Endodermal cell (in vitro differentiated cells): ENCODE measurements at regions not wholly inside any gene's neighbourhood (a gene's known extent, or its start where the extent isn't known, plus 50 kb on each side); places are given as distances from the start of the nearest gene placed in this dataset.

Experiments used
- DNase-seq: peaks from one replicate; pipeline ENCODE4 v3.0.0-alpha.2; 2017
- H3K27ac ChIP-seq: 2 replicates; pipeline ENCODE4 v1.5.1; 2013; ENCODE audit warnings: mild to moderate bottlenecking, low read depth, low read length, moderate library complexity
- H3K27me3 ChIP-seq: 2 replicates; pipeline ENCODE4 v1.6.1; 2013; ENCODE audit warnings: mild to moderate bottlenecking, low read length, moderate library complexity; ENCODE audit not compliant: insufficient read depth, control insufficient read depth, poor library complexity, severe bottlenecking
- H3K36me3 ChIP-seq: 2 replicates; pipeline ENCODE4 v1.7.0; 2013; ENCODE audit warnings: mild to moderate bottlenecking, low read length, moderate library complexity; ENCODE audit not compliant: control insufficient read depth, insufficient read depth
- H3K4me1 ChIP-seq: one replicate; pipeline ENCODE4 v1.7.0; 2013; ENCODE audit warnings: low read length; ENCODE audit not compliant: control insufficient read depth, insufficient read depth
- H3K4me3 ChIP-seq: 2 replicates; pipeline ENCODE4 v1.5.1; 2013; ENCODE audit warnings: mild to moderate bottlenecking, low read length, moderate library complexity
- H3K9ac ChIP-seq: 2 replicates; pipeline ENCODE4 v1.6.1; 2013; ENCODE audit warnings: mild to moderate bottlenecking, low read length, moderate library complexity; ENCODE audit not compliant: poor library complexity, severe bottlenecking; ENCODE audit errors: extremely low read depth
- H3K9me3 ChIP-seq: 2 replicates; pipeline ENCODE4 v1.6.1; 2013; ENCODE audit warnings: mild to moderate bottlenecking, low read length, moderate library complexity; ENCODE audit not compliant: control insufficient read depth
- H3K27ac Mint-ChIP-seq: 2 replicates; pipeline ENCODE4 v1.8.0; 2020; ENCODE audit warnings: mixed read lengths
- H3K27me3 Mint-ChIP-seq: 2 replicates; pipeline ENCODE4 v1.8.0; 2021; ENCODE audit warnings: mild to moderate bottlenecking, mixed read lengths; ENCODE audit not compliant: insufficient read depth
- H3K36me3 Mint-ChIP-seq: 2 replicates; pipeline ENCODE4 v1.8.0; 2020; ENCODE audit warnings: low read depth, mixed read lengths
- H3K4me1 Mint-ChIP-seq: 2 replicates; pipeline ENCODE4 v1.8.0; 2020; ENCODE audit warnings: mixed read lengths
- H3K4me3 Mint-ChIP-seq: 2 replicates; pipeline ENCODE4 v1.8.0; 2020; ENCODE audit warnings: mild to moderate bottlenecking, moderate library complexity, mixed read lengths
- H3K9me3 Mint-ChIP-seq: 2 replicates; pipeline ENCODE4 v1.8.0; 2020; ENCODE audit warnings: mild to moderate bottlenecking, mixed read lengths
- WGBS, 2 experiments: methylation state at CpG; one replicate each; pipeline versions ENCODE4 v1.1.5 to v1.1.7; 2013; ENCODE audit warnings: missing lambda C conversion rate in 2 of 2, mixed read lengths in 1 of 2; ENCODE audit not compliant: insufficient coverage in 1 of 2, insufficient read length in 1 of 2; 5-methylcytosine and 5-hydroxymethylcytosine counted together
- TF ChIP-seq, protein P1 (sequence below): fragments of 200-600 bp; sonication (generic); conservative IDR thresholded peaks from 2 replicates; pipeline ENCODE4 v1.5.0; 2021; ENCODE audit warnings: antibody characterized with exemption, mild to moderate bottlenecking

DNA sequence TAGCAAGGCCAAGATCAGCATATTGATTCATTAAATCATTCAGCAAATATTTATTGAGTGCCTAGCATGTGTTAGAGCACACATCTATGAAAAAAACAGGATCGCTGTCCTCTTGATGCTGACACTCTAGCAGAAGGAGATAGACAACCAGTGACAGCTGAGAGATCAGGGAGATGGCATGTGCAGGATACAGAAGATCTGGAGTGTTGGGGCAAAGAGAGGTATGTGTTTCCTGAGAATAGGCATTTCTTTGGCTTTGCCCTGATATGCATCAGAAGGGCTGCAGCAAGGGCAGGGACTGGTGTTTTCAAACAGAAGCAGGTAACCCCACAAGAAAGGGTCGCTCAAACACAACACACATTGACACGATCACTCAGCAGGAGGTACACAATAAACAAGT lies 423.4 kb downstream of the FOXO1 start:
- Histone ChIP-seq H3K9ac (no peak overlapping the region), H3K27ac (no peak overlapping the region), H3K9me3 (no peaks in the 10 kb centered on the region), H3K4me1 (no peaks in the 10 kb centered on the region), H3K4me3 (no peak overlapping the region), H3K27me3 (no peaks in the 10 kb centered on the region), H3K36me3 (no peaks in the 10 kb centered on the region)
- WGBS, 2 experiments, result 90 to 100% methylated on average over 1 to 3 of the region's 3 CpGs
- Mint-ChIP-seq H3K27me3 (no peaks in the 10 kb centered on the region), H3K4me3 (no peak overlapping the region), H3K9me3 (no peaks in the 10 kb centered on the region), H3K36me3 (no peaks in the 10 kb centered on the region), H3K27ac (no peak overlapping the region), H3K4me1 (no peaks in the 10 kb centered on the region)
- no peak for DNase-seq
- TF ChIP-seq, protein P1, sequence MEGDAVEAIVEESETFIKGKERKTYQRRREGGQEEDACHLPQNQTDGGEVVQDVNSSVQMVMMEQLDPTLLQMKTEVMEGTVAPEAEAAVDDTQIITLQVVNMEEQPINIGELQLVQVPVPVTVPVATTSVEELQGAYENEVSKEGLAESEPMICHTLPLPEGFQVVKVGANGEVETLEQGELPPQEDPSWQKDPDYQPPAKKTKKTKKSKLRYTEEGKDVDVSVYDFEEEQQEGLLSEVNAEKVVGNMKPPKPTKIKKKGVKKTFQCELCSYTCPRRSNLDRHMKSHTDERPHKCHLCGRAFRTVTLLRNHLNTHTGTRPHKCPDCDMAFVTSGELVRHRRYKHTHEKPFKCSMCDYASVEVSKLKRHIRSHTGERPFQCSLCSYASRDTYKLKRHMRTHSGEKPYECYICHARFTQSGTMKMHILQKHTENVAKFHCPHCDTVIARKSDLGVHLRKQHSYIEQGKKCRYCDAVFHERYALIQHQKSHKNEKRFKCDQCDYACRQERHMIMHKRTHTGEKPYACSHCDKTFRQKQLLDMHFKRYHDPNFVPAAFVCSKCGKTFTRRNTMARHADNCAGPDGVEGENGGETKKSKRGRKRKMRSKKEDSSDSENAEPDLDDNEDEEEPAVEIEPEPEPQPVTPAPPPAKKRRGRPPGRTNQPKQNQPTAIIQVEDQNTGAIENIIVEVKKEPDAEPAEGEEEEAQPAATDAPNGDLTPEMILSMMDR, result no peak

DNA sequence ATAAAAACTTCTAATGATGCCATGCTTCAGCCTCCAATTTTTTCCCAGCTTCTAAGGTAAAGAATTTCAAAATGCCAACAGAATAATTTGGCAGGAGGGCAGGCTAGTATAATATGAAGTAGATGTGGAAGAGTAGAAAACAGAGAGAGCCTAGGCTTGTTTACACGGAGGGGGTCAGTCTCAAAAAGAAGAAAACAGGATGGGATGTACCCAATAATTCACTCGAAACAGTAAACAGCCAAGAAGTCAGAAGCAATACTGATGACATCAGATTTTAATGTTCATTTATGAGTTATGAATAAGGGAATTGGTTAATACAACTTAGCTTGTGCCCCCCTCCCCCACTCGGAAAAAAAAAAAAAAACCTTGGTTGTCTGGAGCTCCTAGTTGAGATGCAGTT lies 422.5 kb downstream of the FOXO1 start:
- 60 to 67% methylated on average over 1 to 2 of the region's 3 CpGs for WGBS, 2 experiments
- H3K4me3 Mint-ChIP-seq, result no peak overlapping the region
- TF ChIP-seq, protein P1, result no peak
- H3K9me3 Mint-ChIP-seq, result peaks cover 3% of the 10 kb centered on the region
- Histone ChIP-seq H3K4me1 (no peaks in the 10 kb centered on the region), H3K4me3 (no peak overlapping the region), H3K9ac (no peak overlapping the region), H3K27me3 (no peaks in the 10 kb centered on the region), H3K27ac (no peak overlapping the region), H3K9me3 (no peaks in the 10 kb centered on the region), H3K36me3 (no peaks in the 10 kb centered on the region)
- no peaks in the 10 kb centered on the region for H3K36me3 Mint-ChIP-seq
- DNase-seq, result no peak
- no peaks in the 10 kb centered on the region for H3K4me1 Mint-ChIP-seq
- no peak overlapping the region for H3K27ac Mint-ChIP-seq
- H3K27me3 Mint-ChIP-seq, result no peaks in the 10 kb centered on the region

DNA sequence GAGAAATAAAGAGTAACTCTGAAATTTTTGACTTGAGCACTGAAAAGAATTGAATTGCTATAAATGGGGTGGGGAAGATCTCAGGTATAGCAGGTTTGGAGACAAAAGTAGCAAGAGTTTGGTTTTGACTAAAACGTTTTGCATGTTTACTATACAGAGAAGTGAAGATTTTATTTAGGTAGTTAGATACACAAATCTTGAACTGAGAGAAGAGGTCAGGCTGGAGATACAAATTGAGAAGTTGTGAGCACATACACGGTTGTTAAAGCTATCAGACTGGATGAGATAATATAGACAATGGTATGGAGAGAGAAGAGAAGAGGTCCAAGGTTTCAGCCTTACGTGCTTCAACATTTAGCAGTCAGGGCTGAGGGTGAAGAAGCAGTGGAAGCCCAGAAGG lies 420.9 kb downstream of the FOXO1 start:
- no peaks in the 10 kb centered on the region for H3K27me3 ChIP-seq
- H3K36me3 Mint-ChIP-seq, result no peaks in the 10 kb centered on the region
- no peak overlapping the region for H3K4me3 ChIP-seq
- no peaks in the 10 kb centered on the region for H3K4me1 ChIP-seq
- 69 to 72% methylated on average over 3 of the region's 3 CpGs for WGBS, 2 experiments
- DNase-seq, result no peak
- peaks cover 3% of the 10 kb centered on the region for H3K9me3 Mint-ChIP-seq
- H3K27me3 Mint-ChIP-seq, result peaks cover 2% of the 10 kb centered on the region
- no peak overlapping the region for H3K27ac Mint-ChIP-seq
- TF ChIP-seq, protein P1, result no peak
- no peaks in the 10 kb centered on the region for H3K36me3 ChIP-seq
- H3K4me1 Mint-ChIP-seq, result no peaks in the 10 kb centered on the region
- H3K9ac ChIP-seq, result no peak overlapping the region
- H3K4me3 Mint-ChIP-seq, result no peak overlapping the region
- no peak overlapping the region for H3K27ac ChIP-seq
- H3K9me3 ChIP-seq, result no peaks in the 10 kb centered on the region
